Naive thymus-derived CD4-positive, alpha-beta T cell (primary cell): ENCODE measurements at regions not wholly inside any gene's neighbourhood (a gene's known extent, or its start where the extent isn't known, plus 50 kb on each side); places are given as distances from the start of the nearest gene placed in this dataset.

Experiments
- ATAC-seq: fragments of 150-1000 bp; cut with Tn5 transposase; 2 replicates; pipeline ENCODE4 v1.10.0; 2021; ENCODE audit warnings: mild to moderate bottlenecking, moderate library complexity
- CTCF ChIA-PET: fragments of 350-600 bp; sonication (Branson Sonifier 250); formaldehyde crosslinking; loops from one replicate; lab custom pipeline; 2021; ENCODE audit warnings: antibody characterized with exemption; lab: Charles Lee
- POLR2A ChIA-PET: fragments of 350-600 bp; sonication (Branson Sonifier 250); formaldehyde crosslinking; loops from one replicate; lab custom pipeline; 2021; ENCODE audit warnings: antibody characterized with exemption, inconsistent platforms; lab: Charles Lee
- DNase-seq, 9 donors: peaks; one replicate each; pipeline versions ENCODE4 v3.0.0 to v3.0.0-alpha.2; 2020 to 2022; ENCODE audit warnings: mixed read lengths in 1 of 9
- H3K27ac ChIP-seq: one replicate; pipeline ENCODE4 v1.7.0; 2013; ENCODE audit warnings: mild to moderate bottlenecking, low read depth, low read length, moderate library complexity
- H3K27me3 ChIP-seq, 2 donors: one replicate each; pipeline ENCODE4 v1.7.0; 2013; ENCODE audit warnings: low read length in 2 of 2, mild to moderate bottlenecking in 2 of 2, moderate library complexity in 2 of 2; ENCODE audit not compliant: control insufficient read depth in 2 of 2, insufficient read depth in 2 of 2
- H3K36me3 ChIP-seq, 3 experiments: 1 replicate in 2 of 3; 2 replicates in 1 of 3; pipeline ENCODE4 v1.7.0; 2013; ENCODE audit warnings: low read length in 3 of 3, mild to moderate bottlenecking in 3 of 3, moderate library complexity in 1 of 3; ENCODE audit not compliant: insufficient read depth in 3 of 3, control insufficient read depth in 2 of 3
- H3K4me1 ChIP-seq, 2 donors: one replicate each; pipeline ENCODE4 v1.7.0; 2013; ENCODE audit warnings: low read length in 2 of 2, mild to moderate bottlenecking in 2 of 2, moderate library complexity in 1 of 2; ENCODE audit not compliant: control insufficient read depth in 2 of 2, insufficient read depth in 2 of 2
- H3K4me3 ChIP-seq: 2 replicates; pipeline ENCODE4 v1.7.0; 2013; ENCODE audit warnings: mild to moderate bottlenecking, low read length
- H3K9me3 ChIP-seq, 3 experiments: 1 replicate in 2 of 3; 2 replicates in 1 of 3; pipeline ENCODE4 v1.7.0; 2013; ENCODE audit warnings: low read length in 3 of 3; ENCODE audit not compliant: control insufficient read depth in 2 of 3
- H3K27ac Mint-ChIP-seq, 9 donors: one replicate each; pipeline ENCODE4 v1.8.0; 2020 to 2022; ENCODE audit warnings: mixed read lengths in 9 of 9, mild to moderate bottlenecking in 8 of 9, moderate library complexity in 5 of 9, inconsistent platforms in 2 of 9
- H3K27me3 Mint-ChIP-seq, 5 donors: one replicate each; pipeline ENCODE4 v1.8.0; 2021 to 2022; ENCODE audit warnings: mixed read lengths in 5 of 5, mild to moderate bottlenecking in 1 of 5
- H3K36me3 Mint-ChIP-seq, 5 donors: one replicate each; pipeline ENCODE4 v1.8.0; 2020 to 2022; ENCODE audit warnings: mixed read lengths in 5 of 5, mild to moderate bottlenecking in 3 of 5, inconsistent platforms in 1 of 5
- H3K4me1 Mint-ChIP-seq, 7 donors: one replicate each; pipeline ENCODE4 v1.8.0; 2020 to 2022; ENCODE audit warnings: mixed read lengths in 7 of 7, mild to moderate bottlenecking in 3 of 7, inconsistent platforms in 1 of 7
- H3K4me3 Mint-ChIP-seq, 10 donors: one replicate each; pipeline ENCODE4 v1.8.0; 2020 to 2022; ENCODE audit warnings: mild to moderate bottlenecking in 10 of 10, mixed read lengths in 10 of 10, moderate library complexity in 6 of 10, inconsistent platforms in 2 of 10
- H3K9me3 Mint-ChIP-seq, 11 donors: one replicate each; pipeline ENCODE4 v1.8.0; 2020 to 2022; ENCODE audit warnings: mixed read lengths in 11 of 11, mild to moderate bottlenecking in 4 of 11, inconsistent platforms in 1 of 11, moderate library complexity in 1 of 11
- intact Hi-C, 2 donors: fragments of 100-400 bp; cut with micrococcal nuclease; formaldehyde crosslinking; loops; one replicate each; pipeline ENCODE4 v1.15.1; 2023

- Mint-ChIP-seq H3K4me1 (no peaks in the 10 kb centered on the region), H3K4me3 (no peak overlapping the region), H3K9me3 (peaks cover 0 to 33% (median 6%) of the 10 kb centered on the region in 11 donors), H3K27ac (no peak overlapping the region), H3K36me3 (no peaks in the 10 kb centered on the region), H3K27me3 (no peaks in the 10 kb centered on the region)
- Histone ChIP-seq H3K4me1 (no peaks in the 10 kb centered on the region), H3K27me3 (no peaks in the 10 kb centered on the region), H3K27ac (no peak overlapping the region), H3K4me3 (no peak overlapping the region), H3K9me3 (no peaks in the 10 kb centered on the region), H3K36me3 (no peaks in the 10 kb centered on the region)
- intact Hi-C loops = no loop called here
- ChIA-PET CTCF (no interaction called here), POLR2A (no interaction called here)
- DNase-seq = no peak
- no peak for ATAC-seq
Observed at GRCh38 chr3:94990952-94991705, 928.3 kb downstream of the NSUN3 start.

- no peaks in the 10 kb centered on the region for H3K4me1 Mint-ChIP-seq
- no peaks in the 10 kb centered on the region for H3K9me3 ChIP-seq
- H3K27me3 Mint-ChIP-seq = no peaks in the 10 kb centered on the region
- no peak overlapping the region for H3K4me3 Mint-ChIP-seq
- ChIA-PET POLR2A (no interaction called here), CTCF (no interaction called here)
- no peak overlapping the region for H3K4me3 ChIP-seq
- ATAC-seq (no peak), DNase-seq (no peak)
- no peaks in the 10 kb centered on the region for H3K27me3 ChIP-seq
- H3K27ac Mint-ChIP-seq = no peak overlapping the region
- peaks cover 0 to 15% (median 4%) of the 10 kb centered on the region in 11 donors for H3K9me3 Mint-ChIP-seq
- intact Hi-C loops = no loop called here
- H3K27ac ChIP-seq = no peak overlapping the region
- no peaks in the 10 kb centered on the region for H3K4me1 ChIP-seq
- H3K36me3 Mint-ChIP-seq = no peaks in the 10 kb centered on the region
- H3K36me3 ChIP-seq = no peaks in the 10 kb centered on the region
Observed at GRCh38 chr3:94996743-94997142, 933.9 kb downstream of the NSUN3 start.

- H3K27me3 ChIP-seq = no peaks in the 10 kb centered on the region
Observed at GRCh38 chr3:95002438-95003046, 939.7 kb downstream of the NSUN3 start.

GRCh38 chr3:95028688-95029087, 965.8 kb downstream of the NSUN3 start:
- CTCF ChIA-PET = no interaction called here
- ATAC-seq = no peak
- no peak overlapping the region for H3K4me3 Mint-ChIP-seq
- Histone ChIP-seq H3K27me3 (no peaks in the 10 kb centered on the region), H3K27ac (no peak overlapping the region), H3K36me3 (no peaks in the 10 kb centered on the region), H3K4me3 (no peak overlapping the region), H3K9me3 (no peaks in the 10 kb centered on the region), H3K4me1 (no peaks in the 10 kb centered on the region)
- no peak for DNase-seq
- peaks cover 0 to 6% (median 1%) of the 10 kb centered on the region in 11 donors for H3K9me3 Mint-ChIP-seq
- no peaks in the 10 kb centered on the region for H3K4me1 Mint-ChIP-seq
- no peaks in the 10 kb centered on the region for H3K36me3 Mint-ChIP-seq
- intact Hi-C loops = no loop called here
- POLR2A ChIA-PET = no interaction called here
- H3K27me3 Mint-ChIP-seq = no peaks in the 10 kb centered on the region
- no peak overlapping the region for H3K27ac Mint-ChIP-seq

More at GRCh38 chr3:95002438-95003046, 939.7 kb downstream of the NSUN3 start:
- ATAC-seq (no peak), DNase-seq (no peak)
- no peak overlapping the region for H3K27ac Mint-ChIP-seq
- ChIA-PET POLR2A (no interaction called here), CTCF (no interaction called here)
- Histone ChIP-seq H3K9me3 (no peaks in the 10 kb centered on the region), H3K4me3 (no peak overlapping the region), H3K36me3 (no peaks in the 10 kb centered on the region), H3K27ac (no peak overlapping the region), H3K4me1 (no peaks in the 10 kb centered on the region)
- peaks cover 0 to 15% (median 3%) of the 10 kb centered on the region in 11 donors for H3K9me3 Mint-ChIP-seq
- H3K4me3 Mint-ChIP-seq = no peak overlapping the region
- no peaks in the 10 kb centered on the region for H3K36me3 Mint-ChIP-seq
- intact Hi-C loops = no loop called here
- H3K4me1 Mint-ChIP-seq = no peaks in the 10 kb centered on the region
- no peaks in the 10 kb centered on the region for H3K27me3 Mint-ChIP-seq

- H3K9me3 Mint-ChIP-seq = peaks cover 0 to 12% (median 1%) of the 10 kb centered on the region in 11 donors
- DNase-seq = no peak
- H3K4me1 Mint-ChIP-seq = no peaks in the 10 kb centered on the region
- ChIA-PET CTCF (no interaction called here), POLR2A (no interaction called here)
- no peaks in the 10 kb centered on the region for H3K4me1 ChIP-seq
- H3K27ac ChIP-seq = no peak overlapping the region
- H3K36me3 ChIP-seq = no peaks in the 10 kb centered on the region
- ATAC-seq = no peak
- H3K9me3 ChIP-seq = no peaks in the 10 kb centered on the region
- no peaks in the 10 kb centered on the region for H3K27me3 Mint-ChIP-seq
- no peak overlapping the region for H3K4me3 Mint-ChIP-seq
- H3K4me3 ChIP-seq = no peak overlapping the region
- no peak overlapping the region for H3K27ac Mint-ChIP-seq
- intact Hi-C loops = no loop called here
- H3K36me3 Mint-ChIP-seq = no peaks in the 10 kb centered on the region
- no peaks in the 10 kb centered on the region for H3K27me3 ChIP-seq
Observed at GRCh38 chr3:95029644-95030043, 966.8 kb downstream of the NSUN3 start.

- DNase-seq (no peak), ATAC-seq (no peak)
- H3K9me3 Mint-ChIP-seq = peaks cover 0 to 24% (median 8%) of the 10 kb centered on the region in 11 donors
- Histone ChIP-seq H3K4me3 (no peak overlapping the region), H3K9me3 (no peaks in the 10 kb centered on the region), H3K27me3 (no peaks in the 10 kb centered on the region), H3K27ac (no peak overlapping the region), H3K36me3 (no peaks in the 10 kb centered on the region), H3K4me1 (no peaks in the 10 kb centered on the region)
- no peak overlapping the region for H3K27ac Mint-ChIP-seq
- intact Hi-C loops = no loop called here
- no peaks in the 10 kb centered on the region for H3K27me3 Mint-ChIP-seq
- no peaks in the 10 kb centered on the region for H3K36me3 Mint-ChIP-seq
- ChIA-PET POLR2A (no interaction called here), CTCF (no interaction called here)
- no peak overlapping the region for H3K4me3 Mint-ChIP-seq
- H3K4me1 Mint-ChIP-seq = no peaks in the 10 kb centered on the region
Observed at GRCh38 chr3:95036526-95037021, 973.7 kb downstream of the NSUN3 start.

GRCh38 chr3:95037097-95037496, 974.2 kb downstream of the NSUN3 start:
- ChIA-PET POLR2A (no interaction called here), CTCF (no interaction called here)
- no peak overlapping the region for H3K4me3 Mint-ChIP-seq

More at GRCh38 chr3:95037097-95037496, 974.2 kb downstream of the NSUN3 start:
- no peaks in the 10 kb centered on the region for H3K36me3 Mint-ChIP-seq
- Histone ChIP-seq H3K4me3 (no peak overlapping the region), H3K9me3 (no peaks in the 10 kb centered on the region), H3K36me3 (no peaks in the 10 kb centered on the region), H3K27ac (no peak overlapping the region), H3K4me1 (no peaks in the 10 kb centered on the region), H3K27me3 (no peaks in the 10 kb centered on the region)
- DNase-seq (no peak), ATAC-seq (no peak)
- no peak overlapping the region for H3K27ac Mint-ChIP-seq
- intact Hi-C loops = no loop called here
- H3K9me3 Mint-ChIP-seq = peaks cover 0 to 24% (median 8%) of the 10 kb centered on the region in 11 donors
- H3K4me1 Mint-ChIP-seq = no peaks in the 10 kb centered on the region
- H3K27me3 Mint-ChIP-seq = no peaks in the 10 kb centered on the region
